H1 (cell line): ENCODE measurements at regions not wholly inside any gene's neighbourhood (a gene's known extent, or its start where the extent isn't known, plus 50 kb on each side); places are given as distances from the start of the nearest gene placed in this dataset.

Experiments used
- EGR1 ChIP-seq: IDR thresholded peaks from 2 replicates; pipeline ENCODE4 v1.6.1; 2011; ENCODE audit warnings: low read depth, low read length, borderline replicate concordance
- HDAC6 ChIP-seq: IDR thresholded peaks from one replicate; pipeline ENCODE4 v1.7.1; 2012; ENCODE audit warnings: low read depth, mild to moderate bottlenecking, inconsistent platforms, low read length, moderate library complexity
- ZNF274 ChIP-seq: IDR thresholded peaks from 2 replicates; pipeline ENCODE4 v1.7.0; 2012; ENCODE audit warnings: low read length, borderline replicate concordance; ENCODE audit errors: extremely low read depth

DNA sequence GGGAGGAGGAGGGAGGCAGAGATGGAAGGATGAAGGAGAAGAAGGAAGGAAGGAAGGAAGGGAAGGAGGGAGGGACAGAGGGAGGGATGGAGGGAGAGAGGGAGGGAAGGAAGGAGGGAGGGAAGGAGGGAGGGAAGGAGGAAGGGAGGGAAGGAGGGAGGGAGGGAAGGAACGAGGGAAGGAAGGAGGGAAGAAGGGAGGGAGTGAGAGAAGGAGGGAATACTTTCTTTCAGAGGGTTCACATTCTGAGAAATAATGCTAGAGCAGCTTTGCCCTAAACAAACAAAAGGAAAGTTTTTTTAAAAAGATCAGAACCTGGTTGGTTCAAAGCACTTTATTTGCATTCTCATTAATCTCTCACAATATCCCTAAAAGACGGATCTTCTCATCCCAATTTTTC lies 96.1 kb upstream of the NXT1 start (continued):
- TF ChIP-seq HDAC6: no peak
- TF ChIP-seq ZNF274: no peak
- no peak for TF ChIP-seq EGR1
